ENCODE measurements at regions not wholly inside any gene's neighbourhood (a gene's known extent, or its start where the extent isn't known, plus 50 kb on each side); places are given as distances from the start of the nearest gene placed in this dataset.

DNA sequence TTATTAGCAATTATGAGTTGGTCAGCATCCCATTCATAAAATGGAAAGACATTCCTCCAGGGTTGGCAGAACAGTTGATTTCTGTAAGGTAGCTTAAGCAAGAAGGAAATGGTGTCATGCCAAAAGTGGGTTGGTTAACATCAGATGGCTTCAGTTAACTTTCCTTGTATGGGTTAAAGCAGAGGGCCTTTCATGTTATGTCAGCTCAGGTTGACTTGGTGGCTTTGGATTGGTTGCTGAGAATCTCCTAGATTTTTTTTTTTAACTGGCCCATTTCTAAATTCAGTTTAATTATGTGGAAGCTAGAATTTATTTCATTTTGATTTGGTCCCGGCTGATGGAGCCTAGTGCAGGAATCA lies 87.8 kb downstream of the BBS10 start:
- TF ChIP-seq, protein P1, sequence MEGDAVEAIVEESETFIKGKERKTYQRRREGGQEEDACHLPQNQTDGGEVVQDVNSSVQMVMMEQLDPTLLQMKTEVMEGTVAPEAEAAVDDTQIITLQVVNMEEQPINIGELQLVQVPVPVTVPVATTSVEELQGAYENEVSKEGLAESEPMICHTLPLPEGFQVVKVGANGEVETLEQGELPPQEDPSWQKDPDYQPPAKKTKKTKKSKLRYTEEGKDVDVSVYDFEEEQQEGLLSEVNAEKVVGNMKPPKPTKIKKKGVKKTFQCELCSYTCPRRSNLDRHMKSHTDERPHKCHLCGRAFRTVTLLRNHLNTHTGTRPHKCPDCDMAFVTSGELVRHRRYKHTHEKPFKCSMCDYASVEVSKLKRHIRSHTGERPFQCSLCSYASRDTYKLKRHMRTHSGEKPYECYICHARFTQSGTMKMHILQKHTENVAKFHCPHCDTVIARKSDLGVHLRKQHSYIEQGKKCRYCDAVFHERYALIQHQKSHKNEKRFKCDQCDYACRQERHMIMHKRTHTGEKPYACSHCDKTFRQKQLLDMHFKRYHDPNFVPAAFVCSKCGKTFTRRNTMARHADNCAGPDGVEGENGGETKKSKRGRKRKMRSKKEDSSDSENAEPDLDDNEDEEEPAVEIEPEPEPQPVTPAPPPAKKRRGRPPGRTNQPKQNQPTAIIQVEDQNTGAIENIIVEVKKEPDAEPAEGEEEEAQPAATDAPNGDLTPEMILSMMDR (IDR thresholded peaks at IDR 0.05; ENCODE audit: low read length) = no peak
- TF ChIP-seq EZH2 (IDR thresholded peaks at IDR 0.05; ENCODE audit: borderline replicate concordance, low read length) = no peak
